Kidney capillary endothelial cell (primary cell): ENCODE measurements at regions not wholly inside any gene's neighbourhood (a gene's known extent, or its start where the extent isn't known, plus 50 kb on each side); places are given as distances from the start of the nearest gene placed in this dataset.

ENCODE experiments used
- DNase-seq: peaks from one replicate; pipeline ENCODE4 v3.0.0-alpha.2; 2018; ENCODE audit warnings: low spot score

DNA sequence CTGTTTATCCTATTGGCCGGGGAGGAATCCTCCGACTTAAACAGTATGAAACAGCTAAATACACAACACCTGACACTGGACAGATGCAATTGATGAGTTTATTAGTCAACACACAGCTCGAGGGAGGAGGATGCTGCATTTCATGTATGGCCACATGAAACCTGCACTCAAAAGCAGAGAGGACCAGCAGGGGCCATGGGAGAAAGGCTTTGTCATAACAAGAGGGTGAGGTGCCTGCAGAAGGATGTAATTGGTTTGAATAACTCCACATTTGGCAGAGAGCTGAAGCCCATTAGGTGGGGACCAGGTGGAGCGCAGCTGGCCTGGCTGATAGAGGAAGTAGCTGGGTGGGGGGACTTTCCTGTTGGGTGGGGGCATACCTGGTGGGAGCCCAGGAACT, 599.1 kb downstream of the PTPRU start:
- DNase-seq = no peak

- DNase-seq = no peak
These were observed 597.3 kb downstream of the PTPRU start for GRCh38 chr1:29833581-29833980.

DNA sequence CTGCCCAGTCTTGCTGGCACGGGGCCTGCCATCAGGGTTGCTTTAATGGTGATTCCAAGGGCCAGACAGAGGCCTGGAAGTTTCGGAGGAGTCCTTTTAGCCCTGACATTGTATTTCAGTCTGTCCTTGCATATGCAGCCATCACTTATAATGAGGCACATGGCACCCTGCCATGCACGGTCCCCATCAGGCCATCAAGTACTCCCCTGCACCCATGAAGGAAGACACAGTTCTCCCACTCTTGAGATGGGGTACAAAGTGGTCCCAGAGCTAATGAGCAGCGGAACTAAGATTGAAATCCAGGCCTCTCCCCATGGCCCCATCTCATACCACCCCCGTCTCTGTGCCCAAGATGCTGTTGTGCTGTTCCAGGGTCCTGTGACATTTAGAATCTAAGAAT, 596.6 kb downstream of the PTPRU start:
- DNase-seq = no peak

DNA sequence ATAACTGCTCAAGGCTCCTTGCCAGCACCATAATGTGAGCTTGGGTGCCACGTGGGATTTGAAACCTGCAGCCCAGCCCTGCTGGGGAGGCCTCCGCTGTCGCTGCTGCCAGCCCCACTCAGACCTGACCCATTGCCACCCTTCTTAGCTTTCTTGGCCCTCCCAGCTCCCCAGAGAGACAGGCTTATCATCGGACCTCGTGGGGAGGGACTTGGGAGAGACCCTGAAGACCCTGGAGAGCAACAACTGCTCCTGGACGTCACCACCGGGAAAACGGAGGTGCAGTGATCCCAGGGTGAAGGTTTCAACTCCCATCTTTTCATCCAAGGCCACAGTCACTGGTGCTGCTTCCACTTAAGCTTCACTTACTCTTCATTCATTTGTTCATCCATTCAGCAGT, 596.1 kb downstream of the PTPRU start:
- no peak for DNase-seq

GRCh38 chr1:29831500-29832117, 595.3 kb downstream of the PTPRU start:
- DNase-seq = no peak

GRCh38 chr1:29830916-29831315, 594.6 kb downstream of the PTPRU start:
- DNase-seq = no peak

DNA sequence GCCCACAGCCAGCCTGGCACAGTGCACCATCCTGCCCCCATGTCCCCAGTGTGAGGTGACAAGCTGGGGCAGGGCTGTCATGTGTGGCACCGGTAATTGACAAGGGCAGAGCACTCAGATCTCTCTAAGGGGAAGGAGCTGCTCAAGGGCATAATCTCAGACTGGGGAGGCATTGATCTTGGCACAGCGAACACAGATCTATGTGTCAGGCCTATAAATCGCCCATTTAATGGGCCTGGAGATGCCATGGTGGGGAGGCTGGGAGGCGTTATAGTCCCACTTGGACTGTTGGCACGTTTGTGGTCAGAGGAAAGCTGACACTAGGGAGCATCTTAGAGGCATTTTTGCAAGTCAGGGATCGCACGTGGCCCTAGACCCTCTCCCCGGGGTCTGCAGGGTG, 594.1 kb downstream of the PTPRU start:
- DNase-seq = no peak

GRCh38 chr1:29829448-29830344, 593.4 kb downstream of the PTPRU start:
- DNase-seq = no peak

GRCh38 chr1:29828526-29829447, 592.5 kb downstream of the PTPRU start:
- DNase-seq = no peak

GRCh38 chr1:29827801-29828525, 591.6 kb downstream of the PTPRU start:
- DNase-seq = no peak

DNA sequence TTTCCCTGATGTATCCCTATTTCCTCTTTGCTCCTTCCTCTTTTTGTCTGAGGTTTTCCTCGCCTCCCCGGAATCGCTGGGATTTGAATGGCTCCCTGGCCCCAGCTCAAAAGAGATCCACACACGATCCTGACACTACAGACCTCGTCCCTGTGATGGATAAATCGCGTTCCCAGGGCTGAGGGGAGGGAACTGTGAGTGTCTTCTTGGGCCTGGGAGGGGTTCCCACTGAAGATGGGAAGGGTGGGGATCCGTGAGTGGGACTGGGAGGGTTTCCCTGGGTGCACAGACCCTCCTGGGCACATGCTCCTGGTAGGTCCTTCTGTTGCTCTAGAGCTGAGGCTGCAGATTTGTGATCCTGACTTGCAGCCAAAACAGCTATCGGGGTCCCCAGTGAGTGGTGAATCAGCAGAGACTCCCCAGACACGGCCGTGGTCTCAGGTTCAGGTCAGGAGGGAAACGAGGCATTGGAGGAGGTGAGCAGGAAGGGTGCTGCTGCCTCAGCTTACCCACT, 591.0 kb downstream of the PTPRU start:
- no peak for DNase-seq

- no peak for DNase-seq
These were observed 590.3 kb downstream of the PTPRU start for GRCh38 chr1:29826646-29827045.

DNA sequence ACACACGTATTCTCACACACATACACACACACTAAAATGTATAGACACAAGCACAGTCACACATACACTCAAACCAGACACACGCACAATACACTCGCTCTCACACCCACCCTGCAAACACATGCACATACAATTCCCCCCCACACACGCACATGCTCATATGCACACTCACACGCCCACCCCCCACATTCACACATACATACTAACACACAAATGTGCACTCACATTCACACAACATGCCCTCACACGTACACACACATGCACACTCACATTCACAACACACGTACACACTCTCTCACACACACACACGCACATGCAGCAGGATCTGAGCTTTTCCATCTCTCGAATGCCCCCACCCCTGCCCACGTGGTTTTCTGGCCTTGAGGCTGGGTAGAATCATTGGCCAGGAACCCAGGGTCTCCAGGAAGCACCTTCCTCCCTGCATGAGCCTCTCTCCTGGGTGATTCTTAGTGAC, 589.7 kb downstream of the PTPRU start:
- no peak for DNase-seq

GRCh38 chr1:29825274-29825940, 589.1 kb downstream of the PTPRU start:
- no peak for DNase-seq

- no peak for DNase-seq
These were observed 588.4 kb downstream of the PTPRU start for GRCh38 chr1:29824511-29825273.

GRCh38 chr1:29824025-29824424, 587.7 kb downstream of the PTPRU start:
- no peak for DNase-seq

DNA sequence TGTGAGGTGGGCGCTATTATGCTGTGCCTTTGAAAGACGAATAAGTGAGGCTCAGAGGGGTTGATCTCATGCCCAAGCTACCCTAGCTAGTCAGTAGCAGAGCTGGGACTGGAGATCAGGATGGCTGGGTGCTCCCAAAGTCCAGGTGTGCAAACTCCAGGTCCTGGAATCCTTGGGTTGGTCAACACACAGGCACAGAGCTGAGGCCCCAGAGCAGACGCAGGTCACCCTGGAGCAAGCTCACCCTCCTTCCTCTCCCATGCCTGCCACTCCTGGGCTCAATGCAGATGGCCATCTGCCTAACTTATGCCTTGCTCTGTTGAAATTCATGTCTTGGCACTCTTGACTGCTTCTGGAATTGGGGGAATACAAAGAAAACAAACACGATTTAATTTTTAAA, 587.2 kb downstream of the PTPRU start:
- no peak for DNase-seq

GRCh38 chr1:29821605-29822004, 585.3 kb downstream of the PTPRU start:
- no peak for DNase-seq

DNA sequence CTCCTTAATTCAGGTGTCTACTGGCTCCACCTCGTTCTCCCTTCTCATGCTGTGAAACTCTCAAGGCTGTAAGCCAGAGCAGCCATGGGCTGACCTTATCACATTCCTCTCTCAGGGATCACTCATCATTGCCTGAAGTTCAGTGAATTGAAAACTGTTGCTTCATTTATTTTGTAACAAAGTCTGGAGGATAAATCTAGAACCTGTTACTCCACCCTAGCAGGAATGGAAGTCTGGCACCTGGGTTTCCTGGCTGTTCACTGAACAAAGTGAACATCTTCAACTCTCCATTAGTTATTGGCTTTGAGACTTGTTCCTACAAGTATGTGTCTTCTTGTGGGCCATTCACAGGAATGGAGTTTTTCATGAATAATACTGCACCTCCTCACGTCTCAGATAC, 584.1 kb downstream of the PTPRU start:
- no peak for DNase-seq
